NCI-H82 (cell line): ENCODE measurements at regions not wholly inside any gene's neighbourhood (a gene's known extent, or its start where the extent isn't known, plus 50 kb on each side); places are given as distances from the start of the nearest gene placed in this dataset.
"Not testable (repeated sequence)": the region's sequence is repeated elsewhere in the genome, so short reads cannot be mapped to it uniquely, and the experiment has no call there.

ENCODE experiments used
- DNase-seq: peaks from one replicate; lab custom pipeline; 2025; lab: John Stamatoyannopoulos, UW

GRCh38 chr22:46026899-46027210 lies 49.9 kb upstream of the WNT7B start:
- DNase-seq, result no peak

GRCh38 chr22:46027211-46028105 lies 50.5 kb upstream of the WNT7B start:
- no peak for DNase-seq

- no peak for DNase-seq
Observed at GRCh38 chr22:46028106-46028991, 51.4 kb upstream of the WNT7B start.

- no peak for DNase-seq
Observed at GRCh38 chr22:46029036-46029435, 52.1 kb upstream of the WNT7B start.

- no peak for DNase-seq
Observed at GRCh38 chr22:46029574-46030200, 52.7 kb upstream of the WNT7B start.

GRCh38 chr22:46030231-46030880 lies 53.4 kb upstream of the WNT7B start:
- no peak for DNase-seq

GRCh38 chr22:46031066-46031465 lies 54.1 kb upstream of the WNT7B start:
- no peak for DNase-seq

- DNase-seq, result no peak
Observed at GRCh38 chr22:46031557-46031956, 54.6 kb upstream of the WNT7B start.

- no peak for DNase-seq
Observed at GRCh38 chr22:46031965-46032851, 55.2 kb upstream of the WNT7B start.

GRCh38 chr22:46033256-46034200 lies 56.6 kb upstream of the WNT7B start:
- no peak for DNase-seq

GRCh38 chr22:46034480-46034879 lies 57.5 kb upstream of the WNT7B start:
- DNase-seq, result not testable (repeated sequence)

- no peak for DNase-seq
Observed at GRCh38 chr22:46035380-46035741, 58.4 kb upstream of the WNT7B start.

- DNase-seq, result peak; percentile 98
Observed at GRCh38 chr22:46035742-46036557, 59.0 kb upstream of the WNT7B start.

GRCh38 chr22:46036558-46037408 lies 59.8 kb upstream of the WNT7B start:
- peak; percentile 67 for DNase-seq

GRCh38 chr22:46038174-46038487 lies 61.2 kb upstream of the WNT7B start:
- DNase-seq, result no peak

- no peak for DNase-seq
Observed at GRCh38 chr22:46038516-46039430, 61.8 kb upstream of the WNT7B start.

GRCh38 chr22:46039535-46039934 lies 62.6 kb upstream of the WNT7B start:
- no peak for DNase-seq
